Osteoblast (primary cell): ENCODE measurements at regions not wholly inside any gene's neighbourhood (a gene's known extent, or its start where the extent isn't known, plus 50 kb on each side); places are given as distances from the start of the nearest gene placed in this dataset.

Source experiments
- DNase-seq: peaks from one replicate; pipeline ENCODE4 v3.0.0; 2011; ENCODE audit warnings: low spot score, mixed read lengths; ENCODE audit not compliant: insufficient read length; ENCODE audit errors: missing footprints
- H2AFZ ChIP-seq: 2 replicates; pipeline ENCODE4 v1.6.0; 2011; ENCODE audit warnings: mild to moderate bottlenecking, low read length
- H3K27ac ChIP-seq: 2 replicates; pipeline ENCODE4 v1.5.1; 2011; ENCODE audit warnings: mild to moderate bottlenecking, low read depth, low read length, moderate library complexity
- H3K27me3 ChIP-seq: 2 replicates; pipeline ENCODE4 v1.6.0; 2012; ENCODE audit warnings: mild to moderate bottlenecking, control low read depth, inconsistent platforms, low read length, moderate library complexity; ENCODE audit not compliant: insufficient read depth
- H3K36me3 ChIP-seq: 2 replicates; pipeline ENCODE4 v1.5.1; 2011; ENCODE audit warnings: mild to moderate bottlenecking, low read length, control low read depth, moderate library complexity; ENCODE audit not compliant: insufficient read depth
- H3K4me1 ChIP-seq: 2 replicates; pipeline ENCODE4 v1.5.1; 2011; ENCODE audit warnings: mild to moderate bottlenecking, low read length, control low read depth, moderate library complexity; ENCODE audit not compliant: insufficient read depth
- H3K4me2 ChIP-seq: 2 replicates; pipeline ENCODE4 v1.6.0; 2011; ENCODE audit warnings: mild to moderate bottlenecking, low read length; ENCODE audit not compliant: insufficient read depth
- H3K4me3 ChIP-seq: fragments of 200-600 bp; sonication (generic); 3 replicates; pipeline ENCODE4 v1.5.1; 2012; ENCODE audit warnings: mild to moderate bottlenecking, low read length, inconsistent platforms; ENCODE audit not compliant: insufficient read depth
- H3K79me2 ChIP-seq: 2 replicates; pipeline ENCODE4 v1.6.0; 2012; ENCODE audit warnings: mild to moderate bottlenecking, low read length, control low read depth, inconsistent platforms; ENCODE audit not compliant: insufficient read depth
- H3K9me3 ChIP-seq: 2 replicates; pipeline ENCODE4 v1.5.1; 2011; ENCODE audit warnings: low read depth, low read length, control low read depth
- H4K20me1 ChIP-seq: 2 replicates; pipeline ENCODE4 v1.6.0; 2012; ENCODE audit warnings: mild to moderate bottlenecking, low read length, control low read depth; ENCODE audit not compliant: insufficient read depth
- CTCF ChIP-seq: IDR thresholded peaks from 2 replicates; pipeline ENCODE4 v1.5.1; 2011; ENCODE audit warnings: mild to moderate bottlenecking, low read depth, low read length, moderate library complexity; ENCODE audit errors: extremely low read depth

GRCh38 chr2:239518286-239519088, 117.7 kb upstream of the HDAC4 start:
- H3K36me3 ChIP-seq: no peaks in the 10 kb centered on the region
- no peak overlapping the region for H3K27ac ChIP-seq
- no peaks in the 10 kb centered on the region for H3K4me1 ChIP-seq
- TF ChIP-seq CTCF: no peak
- H3K79me2 ChIP-seq: no peaks in the 10 kb centered on the region
- no peaks in the 10 kb centered on the region for H3K27me3 ChIP-seq
- H3K9me3 ChIP-seq: no peaks in the 10 kb centered on the region
- H2AFZ ChIP-seq: no peak overlapping the region
- DNase-seq: peak; percentile 52
- no peaks in the 10 kb centered on the region for H4K20me1 ChIP-seq
- H3K4me3 ChIP-seq: no peak overlapping the region
- H3K4me2 ChIP-seq: no peak overlapping the region

- TF ChIP-seq CTCF: no peak
- no peak overlapping the region for H2AFZ ChIP-seq
- no peaks in the 10 kb centered on the region for H3K4me1 ChIP-seq
- no peak overlapping the region for H3K27ac ChIP-seq
- H3K27me3 ChIP-seq: no peaks in the 10 kb centered on the region
- no peaks in the 10 kb centered on the region for H3K9me3 ChIP-seq
- DNase-seq: peak; percentile 43
- no peaks in the 10 kb centered on the region for H3K36me3 ChIP-seq
- H3K4me2 ChIP-seq: no peak overlapping the region
- no peaks in the 10 kb centered on the region for H3K79me2 ChIP-seq
- no peaks in the 10 kb centered on the region for H4K20me1 ChIP-seq
- no peak overlapping the region for H3K4me3 ChIP-seq
Measured at GRCh38 chr2:239517686-239518085, 116.9 kb upstream of the HDAC4 start.

- Histone ChIP-seq H3K4me1 (no peaks in the 10 kb centered on the region), H3K36me3 (no peaks in the 10 kb centered on the region), H3K9me3 (no peaks in the 10 kb centered on the region), H3K4me3 (no peak overlapping the region), H2AFZ (no peak overlapping the region), H3K27me3 (no peaks in the 10 kb centered on the region), H3K27ac (no peak overlapping the region), H3K4me2 (no peak overlapping the region), H4K20me1 (no peaks in the 10 kb centered on the region), H3K79me2 (no peaks in the 10 kb centered on the region)
- no peak for TF ChIP-seq CTCF
- DNase-seq: peak; percentile 83
Measured at GRCh38 chr2:239516954-239517305, 116.1 kb upstream of the HDAC4 start.

GRCh38 chr2:239516286-239516953, 115.6 kb upstream of the HDAC4 start:
- H3K4me3 ChIP-seq: no peak overlapping the region
- no peaks in the 10 kb centered on the region for H3K36me3 ChIP-seq
- no peak overlapping the region for H3K27ac ChIP-seq
- no peak overlapping the region for H3K4me2 ChIP-seq
- no peaks in the 10 kb centered on the region for H4K20me1 ChIP-seq
- no peaks in the 10 kb centered on the region for H3K9me3 ChIP-seq
- no peak overlapping the region for H2AFZ ChIP-seq
- no peaks in the 10 kb centered on the region for H3K79me2 ChIP-seq
- no peak for TF ChIP-seq CTCF
- no peaks in the 10 kb centered on the region for H3K27me3 ChIP-seq
- DNase-seq: peak; percentile 47
- H3K4me1 ChIP-seq: no peaks in the 10 kb centered on the region
